ENCODE measurements at regions not wholly inside any gene's neighbourhood (a gene's known extent, or its start where the extent isn't known, plus 50 kb on each side); places are given as distances from the start of the nearest gene placed in this dataset.

DNA sequence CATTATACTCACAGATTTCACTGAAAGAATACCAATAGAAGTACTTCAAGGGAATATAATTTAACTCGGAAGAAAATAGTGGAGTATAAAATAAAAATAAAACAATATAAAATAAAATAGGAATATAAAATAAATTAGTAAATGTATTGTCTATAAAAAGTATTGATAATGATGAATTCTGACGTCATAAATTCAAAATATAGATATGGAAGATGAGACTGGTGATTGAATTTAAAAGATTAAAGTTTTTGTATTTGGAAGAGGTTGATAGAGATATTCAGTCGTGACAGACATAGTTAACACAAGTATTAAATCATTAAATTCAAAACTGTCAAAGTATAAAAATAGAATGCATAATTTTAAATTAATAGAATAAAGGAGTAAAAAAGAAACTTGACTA lies 964.9 kb upstream of the C9orf72 start:
- DNase-seq (ENCODE audit: low spot score): no peak
- Mint-ChIP-seq H3K36me3 (ENCODE audit: low read depth) (no peaks in the 10 kb centered on the region), H3K9me3 (peaks cover 9% of the 10 kb centered on the region), H3K4me1 (ENCODE audit: low read depth) (no peaks in the 10 kb centered on the region), H3K27me3 (ENCODE audit: low read depth) (no peaks in the 10 kb centered on the region), H3K4me3 (no peak overlapping the region), H3K27ac (no peak overlapping the region)

DNA sequence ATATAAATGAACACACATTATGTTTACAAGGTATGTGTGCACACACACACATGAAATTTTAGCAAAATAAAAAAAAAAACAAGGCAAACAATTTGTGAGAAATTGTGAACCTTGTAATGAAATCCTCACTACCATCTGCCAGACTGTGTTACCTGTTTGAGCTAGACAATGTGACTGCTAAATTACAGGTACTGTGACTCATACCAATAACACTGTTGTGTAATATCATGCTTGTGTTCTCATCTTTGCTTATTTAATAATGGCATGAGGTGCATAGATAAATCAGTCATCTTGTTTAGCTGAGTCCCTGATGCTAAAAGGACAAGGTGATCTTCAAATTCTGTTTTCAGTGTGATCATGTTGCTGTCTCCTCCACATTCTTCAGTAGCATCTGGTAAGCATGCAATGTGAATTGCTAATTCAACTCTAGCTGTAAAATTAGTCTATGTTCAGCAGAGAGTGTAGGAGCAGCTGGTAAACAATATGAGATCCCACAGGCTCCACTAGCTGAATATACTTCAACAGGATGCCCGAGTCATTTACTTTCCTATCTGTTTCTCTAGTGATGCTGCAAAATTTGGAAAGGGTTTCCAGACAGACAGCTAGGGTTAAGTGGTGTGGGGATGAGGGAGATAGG lies 966.3 kb upstream of the C9orf72 start:
- Mint-ChIP-seq H3K27ac (no peak overlapping the region), H3K27me3 (ENCODE audit: low read depth) (no peaks in the 10 kb centered on the region), H3K4me1 (ENCODE audit: low read depth) (no peaks in the 10 kb centered on the region), H3K36me3 (ENCODE audit: low read depth) (no peaks in the 10 kb centered on the region), H3K9me3 (peaks cover 9% of the 10 kb centered on the region), H3K4me3 (no peak overlapping the region)
- no peak for DNase-seq (ENCODE audit: low spot score)

DNA sequence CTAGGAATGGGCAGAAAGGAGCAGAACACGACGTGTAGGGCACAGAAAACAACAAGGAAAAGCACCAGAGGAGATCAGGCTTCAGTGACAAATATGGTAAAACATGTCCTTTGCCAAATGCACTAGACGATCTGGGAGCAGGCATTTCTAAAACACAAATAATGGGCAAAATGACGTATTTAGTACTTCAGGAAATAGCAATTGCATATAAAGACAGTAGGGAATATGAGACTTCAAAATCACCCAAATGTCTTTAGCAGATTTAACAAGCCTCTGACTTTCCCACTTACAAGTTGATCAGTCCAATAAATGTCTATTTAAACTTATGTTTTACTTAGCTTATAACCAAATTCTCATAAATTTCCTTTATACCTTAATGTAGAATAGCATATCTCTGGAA lies 969.6 kb upstream of the C9orf72 start:
- H3K36me3 Mint-ChIP-seq (ENCODE audit: low read depth): no peaks in the 10 kb centered on the region
- no peak for DNase-seq (ENCODE audit: low spot score)
- H3K27me3 Mint-ChIP-seq (ENCODE audit: low read depth): no peaks in the 10 kb centered on the region
- no peak overlapping the region for H3K4me3 Mint-ChIP-seq
- H3K27ac Mint-ChIP-seq: no peak overlapping the region
- H3K9me3 Mint-ChIP-seq: peaks cover 9% of the 10 kb centered on the region
- H3K4me1 Mint-ChIP-seq (ENCODE audit: low read depth): no peaks in the 10 kb centered on the region

DNA sequence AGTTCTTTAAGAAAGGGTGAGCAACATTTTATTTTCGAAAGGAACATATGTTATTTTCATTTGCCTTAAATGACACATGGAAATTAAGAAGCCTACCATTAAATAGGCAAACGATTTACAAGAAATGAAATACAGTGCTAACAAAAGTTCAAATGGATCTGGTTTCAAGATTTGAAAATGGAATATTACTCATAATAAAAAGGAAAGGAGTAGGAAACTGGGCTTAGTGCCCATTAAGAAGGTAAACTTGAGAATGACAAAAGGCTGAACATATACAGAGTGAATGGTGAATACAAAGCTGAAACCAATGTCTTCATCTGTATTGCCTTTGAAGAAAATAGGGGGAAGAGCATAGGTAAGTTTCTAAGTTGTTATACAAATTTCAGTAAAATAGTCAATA lies 974.2 kb upstream of the C9orf72 start:
- no peak for DNase-seq (ENCODE audit: low spot score)
- Mint-ChIP-seq H3K27ac (no peak overlapping the region), H3K4me1 (ENCODE audit: low read depth) (no peaks in the 10 kb centered on the region), H3K9me3 (peaks cover 20% of the 10 kb centered on the region), H3K27me3 (ENCODE audit: low read depth) (no peaks in the 10 kb centered on the region), H3K36me3 (ENCODE audit: low read depth) (no peaks in the 10 kb centered on the region), H3K4me3 (no peak overlapping the region)

GRCh38 chr9:28563291-28563934 lies 990.1 kb upstream of the C9orf72 start:
- H3K4me1 Mint-ChIP-seq (ENCODE audit: low read depth): no peaks in the 10 kb centered on the region
- no peak overlapping the region for H3K4me3 Mint-ChIP-seq
- no peaks in the 10 kb centered on the region for H3K27me3 Mint-ChIP-seq (ENCODE audit: low read depth)
- no peaks in the 10 kb centered on the region for H3K36me3 Mint-ChIP-seq (ENCODE audit: low read depth)
- peaks cover 16% of the 10 kb centered on the region for H3K9me3 Mint-ChIP-seq
- no peak for DNase-seq (ENCODE audit: low spot score)
- H3K27ac Mint-ChIP-seq: no peak overlapping the region

- Mint-ChIP-seq H3K4me3 (no peak overlapping the region), H3K27ac (no peak overlapping the region), H3K4me1 (ENCODE audit: low read depth) (no peaks in the 10 kb centered on the region), H3K36me3 (ENCODE audit: low read depth) (no peaks in the 10 kb centered on the region), H3K9me3 (peaks cover 26% of the 10 kb centered on the region), H3K27me3 (ENCODE audit: low read depth) (no peaks in the 10 kb centered on the region)
- no peak for DNase-seq (ENCODE audit: low spot score)
These were observed 1010.6 kb upstream of the C9orf72 start for GRCh38 chr9:28583832-28584231.

GRCh38 chr9:28584542-28584941 lies 1011.3 kb upstream of the C9orf72 start:
- no peak for DNase-seq (ENCODE audit: low spot score)

DNA sequence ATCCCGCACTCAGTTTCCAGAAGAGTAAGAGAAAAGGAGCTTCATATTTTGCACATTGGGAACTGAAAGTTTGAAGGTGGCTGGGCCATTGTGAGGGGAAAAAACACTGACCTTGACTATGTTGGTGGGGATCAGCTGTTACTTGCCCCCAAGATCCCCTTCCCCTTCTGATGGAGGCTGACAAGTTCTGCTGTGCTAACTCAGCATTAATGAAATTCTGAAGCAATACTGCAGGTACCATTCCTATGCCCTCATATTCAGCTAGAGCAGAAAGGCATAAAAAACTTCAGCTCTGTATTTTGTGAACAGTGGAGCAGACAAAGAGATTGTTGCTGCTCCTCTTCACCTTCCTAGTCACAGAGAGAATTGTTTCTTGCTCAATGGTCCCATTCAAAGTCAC lies 1013.8 kb upstream of the C9orf72 start:
- no peaks in the 10 kb centered on the region for H3K27me3 Mint-ChIP-seq (ENCODE audit: low read depth)
- peaks cover 20% of the 10 kb centered on the region for H3K9me3 Mint-ChIP-seq
- H3K4me1 Mint-ChIP-seq (ENCODE audit: low read depth): no peaks in the 10 kb centered on the region
- no peak overlapping the region for H3K4me3 Mint-ChIP-seq
- no peak overlapping the region for H3K27ac Mint-ChIP-seq
- no peak for DNase-seq (ENCODE audit: low spot score)
- no peaks in the 10 kb centered on the region for H3K36me3 Mint-ChIP-seq (ENCODE audit: low read depth)

More at GRCh38 chr9:28584542-28584941, 1011.3 kb upstream of the C9orf72 start:
- Mint-ChIP-seq H3K4me1 (ENCODE audit: low read depth) (no peaks in the 10 kb centered on the region), H3K27ac (no peak overlapping the region), H3K36me3 (ENCODE audit: low read depth) (no peaks in the 10 kb centered on the region), H3K9me3 (peaks cover 25% of the 10 kb centered on the region), H3K27me3 (ENCODE audit: low read depth) (no peaks in the 10 kb centered on the region), H3K4me3 (no peak overlapping the region)

GRCh38 chr9:28598408-28598807 lies 1025.1 kb upstream of the C9orf72 start:
- Mint-ChIP-seq H3K9me3 (peaks cover 4% of the 10 kb centered on the region), H3K27me3 (ENCODE audit: low read depth) (no peaks in the 10 kb centered on the region), H3K36me3 (ENCODE audit: low read depth) (no peaks in the 10 kb centered on the region), H3K4me3 (no peak overlapping the region), H3K4me1 (ENCODE audit: low read depth) (no peaks in the 10 kb centered on the region), H3K27ac (no peak overlapping the region)
- no peak for DNase-seq (ENCODE audit: low spot score)

GRCh38 chr9:28600226-28600625 lies 1026.9 kb upstream of the C9orf72 start:
- Mint-ChIP-seq H3K4me1 (ENCODE audit: low read depth) (no peaks in the 10 kb centered on the region), H3K36me3 (ENCODE audit: low read depth) (no peaks in the 10 kb centered on the region), H3K4me3 (no peak overlapping the region), H3K9me3 (no peaks in the 10 kb centered on the region), H3K27ac (no peak overlapping the region), H3K27me3 (ENCODE audit: low read depth) (no peaks in the 10 kb centered on the region)
- DNase-seq (ENCODE audit: low spot score): no peak

- no peaks in the 10 kb centered on the region for H3K4me1 Mint-ChIP-seq (ENCODE audit: low read depth)
- H3K27ac Mint-ChIP-seq: no peak overlapping the region
- H3K27me3 Mint-ChIP-seq (ENCODE audit: low read depth): no peaks in the 10 kb centered on the region
- H3K9me3 Mint-ChIP-seq: peaks cover 4% of the 10 kb centered on the region
- H3K4me3 Mint-ChIP-seq: no peak overlapping the region
- H3K36me3 Mint-ChIP-seq (ENCODE audit: low read depth): no peaks in the 10 kb centered on the region
- no peak for DNase-seq (ENCODE audit: low spot score)
These were observed 1034.6 kb upstream of the C9orf72 start for GRCh38 chr9:28607843-28608242.

- no peak overlapping the region for H3K27ac Mint-ChIP-seq
- H3K9me3 Mint-ChIP-seq: peaks cover 4% of the 10 kb centered on the region
- H3K36me3 Mint-ChIP-seq (ENCODE audit: low read depth): no peaks in the 10 kb centered on the region
- H3K4me1 Mint-ChIP-seq (ENCODE audit: low read depth): no peaks in the 10 kb centered on the region
- H3K4me3 Mint-ChIP-seq: no peak overlapping the region
- H3K27me3 Mint-ChIP-seq (ENCODE audit: low read depth): no peaks in the 10 kb centered on the region
- DNase-seq (ENCODE audit: low spot score): no peak
These were observed 1037.1 kb upstream of the C9orf72 start for GRCh38 chr9:28610339-28610738.

DNA sequence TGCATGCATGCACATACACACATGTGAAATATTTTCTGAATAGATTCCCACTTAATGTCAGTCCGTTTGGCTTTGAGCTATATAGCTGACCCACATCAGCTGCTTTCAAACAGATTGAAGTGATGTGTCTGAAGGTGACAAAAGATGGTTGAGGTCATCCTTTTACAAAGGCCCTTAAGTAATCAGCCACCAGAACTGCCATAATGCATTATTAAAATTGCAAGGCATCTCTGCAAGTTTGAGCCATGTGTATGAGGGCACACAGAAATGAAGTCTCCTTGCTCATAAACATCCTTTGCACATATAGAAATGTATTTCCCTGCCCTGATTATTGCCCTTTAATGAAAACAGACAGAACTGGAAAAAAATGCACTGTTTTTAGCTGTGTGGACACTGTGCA lies 1043.0 kb upstream of the C9orf72 start:
- no peaks in the 10 kb centered on the region for H3K4me1 Mint-ChIP-seq (ENCODE audit: low read depth)
- H3K27me3 Mint-ChIP-seq (ENCODE audit: low read depth): no peaks in the 10 kb centered on the region
- no peak overlapping the region for H3K4me3 Mint-ChIP-seq
- peaks cover 10% of the 10 kb centered on the region for H3K9me3 Mint-ChIP-seq
- no peak overlapping the region for H3K27ac Mint-ChIP-seq
- DNase-seq (ENCODE audit: low spot score): no peak
- no peaks in the 10 kb centered on the region for H3K36me3 Mint-ChIP-seq (ENCODE audit: low read depth)

DNA sequence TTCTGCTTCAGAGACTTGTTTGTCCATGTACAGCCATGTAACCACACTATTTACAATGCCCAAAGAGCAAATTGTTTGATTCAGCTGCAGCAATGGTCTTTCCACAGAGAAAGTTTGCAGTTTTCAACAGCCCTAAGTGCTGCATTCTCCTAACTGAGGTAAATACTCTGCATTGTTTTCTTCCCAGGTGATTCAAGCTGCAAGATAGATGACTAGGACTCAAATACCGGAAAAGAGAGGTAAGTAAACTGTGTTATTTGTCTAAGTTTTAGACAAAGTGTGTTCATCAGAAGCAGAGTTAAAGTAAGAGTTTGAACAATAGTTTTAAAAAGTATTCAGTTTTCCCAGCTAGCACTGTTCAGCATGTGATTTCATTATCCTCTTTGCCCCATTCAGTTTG lies 1046.7 kb upstream of the C9orf72 start:
- no peaks in the 10 kb centered on the region for H3K27me3 Mint-ChIP-seq (ENCODE audit: low read depth)
- H3K4me3 Mint-ChIP-seq: no peak overlapping the region
- H3K27ac Mint-ChIP-seq: no peak overlapping the region
- H3K4me1 Mint-ChIP-seq (ENCODE audit: low read depth): no peaks in the 10 kb centered on the region
- DNase-seq (ENCODE audit: low spot score): no peak
- H3K36me3 Mint-ChIP-seq (ENCODE audit: low read depth): no peaks in the 10 kb centered on the region
- H3K9me3 Mint-ChIP-seq: peaks cover 6% of the 10 kb centered on the region

GRCh38 chr9:28620661-28621060 lies 1047.4 kb upstream of the C9orf72 start:
- no peak for DNase-seq (ENCODE audit: low spot score)
- Mint-ChIP-seq H3K36me3 (ENCODE audit: low read depth) (no peaks in the 10 kb centered on the region), H3K4me1 (ENCODE audit: low read depth) (no peaks in the 10 kb centered on the region), H3K27ac (no peak overlapping the region), H3K27me3 (ENCODE audit: low read depth) (no peaks in the 10 kb centered on the region), H3K9me3 (peaks cover 6% of the 10 kb centered on the region), H3K4me3 (no peak overlapping the region)

Measured in T-helper 2 cell treated with Interferon-gamma antibody and Interleukin-4, amounts not matched to agents 5 μg/mL and 100 μg/mL, for 36 hours (primary cell).